Panc1 (cell line): ENCODE measurements at regions not wholly inside any gene's neighbourhood (a gene's known extent, or its start where the extent isn't known, plus 50 kb on each side); places are given as distances from the start of the nearest gene placed in this dataset.

Experiments
- ATAC-seq: fragments of 200-7000 bp; cut with Tn5 transposase; 2 replicates; pipeline ENCODE4 v1.9.1; 2020; ENCODE audit warnings: mild to moderate bottlenecking, moderate library complexity
- BruUV-seq: library from RNA; stranded (reverse); fragments of 400-500 nt; replicated peaks from 2 replicates; lab custom pipeline; 2021; lab: Mats Ljungman, UMichigan
- CTCF ChIA-PET: fragments of 300-600 bp; sonication (Branson Sonifier 250); formaldehyde crosslinking; loops from one replicate; lab custom pipeline; 2022; ENCODE audit warnings: antibody characterized with exemption; lab: Charles Lee
- POLR2A ChIA-PET: fragments of 300-600 bp; sonication (Branson Sonifier 250); formaldehyde crosslinking; loops from one replicate; lab custom pipeline; 2022; ENCODE audit warnings: antibody characterized with exemption; lab: Charles Lee
- DNase-seq: peaks from one replicate; pipeline ENCODE4 v3.0.0-alpha.2; 2010; ENCODE audit warnings: low read depth, low spot score
- H3K27ac ChIP-seq: 2 replicates; pipeline ENCODE4 v1.5.1; 2011; ENCODE audit warnings: mild to moderate bottlenecking, low read length, inconsistent platforms
- H3K27me3 ChIP-seq: fragments of 200-500 bp; sonication (Bioruptor generic); 2 replicates; pipeline ENCODE4 v1.6.0; 2014; ENCODE audit warnings: low read length, inconsistent platforms; ENCODE audit not compliant: control insufficient read depth, insufficient read depth
- H3K36me3 ChIP-seq: fragments of 200-500 bp; sonication (Bioruptor generic); 2 replicates; pipeline ENCODE4 v1.5.1; 2014; ENCODE audit warnings: inconsistent platforms, mild to moderate bottlenecking, low read length, moderate library complexity; ENCODE audit not compliant: control insufficient read depth, insufficient read depth
- H3K4me1 ChIP-seq: 2 replicates; pipeline ENCODE4 v1.5.1; 2011; ENCODE audit warnings: inconsistent platforms, mild to moderate bottlenecking, low read length, moderate library complexity; ENCODE audit not compliant: control insufficient read depth, insufficient read depth
- H3K4me3 ChIP-seq, 2 experiments: 2 replicates each; pipeline ENCODE4 v1.5.1; 2011 to 2012; ENCODE audit warnings: low read depth in 2 of 2, low read length in 2 of 2, mild to moderate bottlenecking in 2 of 2, inconsistent platforms in 1 of 2, moderate library complexity in 1 of 2
- H3K9me3 ChIP-seq: fragments of 200-500 bp; sonication (Bioruptor generic); 2 replicates; pipeline ENCODE4 v1.5.1; 2014; ENCODE audit warnings: low read depth, mild to moderate bottlenecking, inconsistent platforms, low read length, moderate library complexity; ENCODE audit not compliant: control insufficient read depth, insufficient read depth
- CTCF ChIP-seq: fragments of 450-650 bp; IDR thresholded peaks from 2 replicates; pipeline ENCODE4 v1.5.1; 2017; ENCODE audit warnings: mild to moderate bottlenecking
- POLR2AphosphoS5 ChIP-seq: IDR thresholded peaks from 2 replicates; pipeline ENCODE4 v1.6.1; 2012; ENCODE audit warnings: mild to moderate bottlenecking, low read depth, low read length, moderate library complexity
- REST ChIP-seq, 2 experiments: IDR thresholded peaks; 2 replicates each; pipeline ENCODE4 v1.6.1; 2011 to 2012; ENCODE audit warnings: low read depth in 2 of 2, control low read depth in 1 of 2, low read length in 1 of 2, mild to moderate bottlenecking in 1 of 2, moderate library complexity in 1 of 2; ENCODE audit not compliant: insufficient read depth in 1 of 2
- SIN3A ChIP-seq: IDR thresholded peaks from 2 replicates; pipeline ENCODE4 v1.6.1; 2012; ENCODE audit warnings: low read depth, mild to moderate bottlenecking, low read length, moderate library complexity, borderline replicate concordance; ENCODE audit not compliant: insufficient read depth
- TCF7L2 ChIP-seq: IDR thresholded peaks from 2 replicates; pipeline ENCODE4 v1.6.1; 2011; ENCODE audit warnings: mild to moderate bottlenecking, low read depth, low read length, inconsistent platforms
- in situ Hi-C: cut with HindIII; loops from 2 replicates; pipeline ENCODE4 v1.10.0; 2016; ENCODE audit warnings: low sequenced_read_pairs, low pct_unique_long_range_greater_than_20kb
- intact Hi-C: fragments of 100-400 bp; cut with micrococcal nuclease; formaldehyde crosslinking; loops from one replicate; pipeline ENCODE4 v1.10.0; 2022; ENCODE audit not compliant: unreplicated experiment

GRCh38 chr18:41783879-41784278 is 171.2 kb upstream of the PIK3C3 start:
- in situ Hi-C loops = no loop called here
- intact Hi-C loops = no loop called here
- ATAC-seq (no peak), DNase-seq (no peak)
- ChIA-PET POLR2A (no interaction called here), CTCF (no interaction called here)
- Histone ChIP-seq H3K4me1 (no peaks in the 10 kb centered on the region), H3K27me3 (no peaks in the 10 kb centered on the region), H3K9me3 (no peaks in the 10 kb centered on the region), H3K4me3 (no peak overlapping the region), H3K27ac (no peak overlapping the region), H3K36me3 (no peaks in the 10 kb centered on the region)
- no peak for TF ChIP-seq REST (IDR thresholded peaks at IDR 0.05; ENCODE audit: insufficient read depth in 1 of 2, low read depth in 2 of 2, low read length in 1 of 2)
- TF ChIP-seq SIN3A = no peak
- no TSS peak for BruUV-seq

GRCh38 chr18:41783065-41783818 is 171.8 kb upstream of the PIK3C3 start:
- ATAC-seq = no peak
- Histone ChIP-seq H3K4me1 (no peaks in the 10 kb centered on the region), H3K4me3 (no peak overlapping the region), H3K27me3 (no peaks in the 10 kb centered on the region), H3K9me3 (no peaks in the 10 kb centered on the region), H3K36me3 (no peaks in the 10 kb centered on the region), H3K27ac (no peak overlapping the region)
- BruUV-seq = no TSS peak
- intact Hi-C loops (no loop called here), in situ Hi-C loops (no loop called here)
- CTCF ChIA-PET = no interaction called here
- no peak for DNase-seq
- TF ChIP-seq POLR2AphosphoS5 (no peak), TCF7L2 (no peak), CTCF (no peak), REST (IDR thresholded peaks at IDR 0.05; ENCODE audit: insufficient read depth in 1 of 2, low read depth in 2 of 2, low read length in 1 of 2) (no peak), SIN3A (no peak)
- POLR2A ChIA-PET = no interaction called here
